Fibroblast of skin of right quadriceps (primary cell): ENCODE measurements at regions not wholly inside any gene's neighbourhood (a gene's known extent, or its start where the extent isn't known, plus 50 kb on each side); places are given as distances from the start of the nearest gene placed in this dataset.
"Not testable (repeated sequence)": the region's sequence is repeated elsewhere in the genome, so short reads cannot be mapped to it uniquely, and the experiment has no call there.

Experiments used
- DNase-seq: peaks from one replicate; pipeline ENCODE4 v3.0.0-alpha.2; 2013

GRCh38 chr4:98828801-98829200 lies 100.1 kb downstream of the EIF4E start:
- DNase-seq, result no peak

DNA sequence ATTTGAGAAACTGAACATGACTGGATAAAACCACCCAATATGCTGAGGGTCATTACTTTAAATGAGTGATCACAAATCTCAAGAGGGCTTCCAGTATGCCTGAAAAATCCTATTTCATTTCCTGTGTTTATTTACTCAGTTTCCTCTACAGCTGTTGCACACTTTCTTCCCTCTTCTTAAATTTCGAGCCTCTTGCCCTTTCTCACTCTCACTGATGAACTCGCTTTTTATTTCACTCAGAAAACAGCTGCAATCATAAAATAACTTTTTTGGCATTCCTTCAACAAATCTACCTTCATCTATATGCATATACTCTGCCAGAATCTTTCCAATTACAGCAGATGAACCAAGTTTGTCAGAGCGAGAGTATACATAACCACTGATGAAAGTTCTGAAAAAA lies 101.3 kb downstream of the EIF4E start:
- no peak for DNase-seq

GRCh38 chr4:98822144-98822543 lies 106.8 kb downstream of the EIF4E start:
- DNase-seq, result no peak

DNA sequence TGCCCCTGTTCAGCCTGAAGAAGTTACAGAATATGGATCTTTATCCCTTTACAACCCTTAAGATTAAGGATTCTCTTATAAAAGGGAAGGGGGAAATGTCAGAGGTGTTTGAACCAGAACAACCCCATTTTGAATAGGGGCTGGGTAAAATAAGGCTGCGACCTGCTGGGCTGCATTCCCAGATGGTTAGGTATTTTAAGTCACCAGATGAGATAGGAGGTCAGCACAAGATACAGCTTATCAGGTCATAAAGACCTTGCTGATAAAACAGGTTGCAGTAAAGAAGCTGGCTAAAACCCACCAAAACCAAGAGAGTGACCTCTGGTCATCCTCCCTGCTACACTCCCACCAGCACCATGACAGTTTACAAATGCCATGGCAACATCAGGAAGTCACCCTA lies 110.8 kb downstream of the EIF4E start:
- not testable (repeated sequence) for DNase-seq

GRCh38 chr4:98816816-98817215 lies 112.1 kb downstream of the EIF4E start:
- no peak for DNase-seq

- DNase-seq, result no peak
Measured at GRCh38 chr4:98816386-98816785, 112.5 kb downstream of the EIF4E start.

GRCh38 chr4:98804403-98804802 lies 124.5 kb downstream of the EIF4E start:
- no peak for DNase-seq

- DNase-seq, result no peak
Measured at GRCh38 chr4:98803251-98803650, 125.7 kb downstream of the EIF4E start.

- no peak for DNase-seq
Measured at GRCh38 chr4:98802770-98803198, 126.1 kb downstream of the EIF4E start.

GRCh38 chr4:98801259-98801725 lies 127.6 kb downstream of the EIF4E start:
- DNase-seq, result no peak

DNA sequence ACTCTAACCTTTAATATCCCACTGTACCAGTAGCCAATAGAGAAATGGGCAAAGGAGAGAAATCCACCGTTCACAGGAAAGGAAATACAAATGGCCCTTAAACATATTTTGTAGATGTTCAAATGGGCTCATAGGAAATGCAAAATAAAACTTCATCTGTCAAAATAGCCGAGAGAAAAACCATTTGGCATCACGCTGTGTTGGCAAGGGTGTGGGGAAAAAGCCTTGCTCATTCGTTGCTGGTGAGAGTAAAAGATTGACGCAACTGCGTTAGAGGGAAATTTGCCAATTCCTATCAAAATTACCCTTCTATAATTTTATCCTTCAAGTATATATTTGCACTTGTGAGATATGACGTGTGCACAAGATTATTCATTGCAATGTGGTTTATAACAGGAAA lies 131.9 kb downstream of the EIF4E start:
- DNase-seq, result no peak

GRCh38 chr4:98794565-98795205 lies 134.2 kb downstream of the EIF4E start:
- DNase-seq, result peak; percentile 2

- no peak for DNase-seq
Measured at GRCh38 chr4:98793658-98794057, 135.2 kb upstream of the TSPAN5 start.

DNA sequence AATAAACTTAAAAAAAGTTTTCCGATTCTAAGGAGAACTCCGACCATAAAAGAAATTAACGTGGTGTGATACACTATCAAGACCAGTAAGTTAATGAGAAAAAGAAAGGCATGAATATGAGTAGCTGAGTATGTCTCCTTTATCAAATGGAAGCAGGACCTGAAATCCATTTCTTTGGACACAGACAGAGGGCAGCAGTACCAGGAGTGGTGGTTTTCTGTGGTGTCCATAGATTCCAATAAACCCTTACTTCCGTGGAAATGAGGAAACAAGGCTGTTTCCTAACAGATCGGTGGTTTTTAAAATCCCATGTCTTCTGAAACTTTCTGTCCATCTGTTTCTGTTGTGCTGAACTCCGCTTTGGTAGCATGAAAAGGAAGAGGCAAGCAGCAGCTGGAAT lies 128.5 kb upstream of the TSPAN5 start:
- DNase-seq, result peak; percentile 2

- DNase-seq, result no peak
Measured at GRCh38 chr4:98784947-98785706, 126.7 kb upstream of the TSPAN5 start.

- DNase-seq, result no peak
Measured at GRCh38 chr4:98781641-98782357, 123.4 kb upstream of the TSPAN5 start.

DNA sequence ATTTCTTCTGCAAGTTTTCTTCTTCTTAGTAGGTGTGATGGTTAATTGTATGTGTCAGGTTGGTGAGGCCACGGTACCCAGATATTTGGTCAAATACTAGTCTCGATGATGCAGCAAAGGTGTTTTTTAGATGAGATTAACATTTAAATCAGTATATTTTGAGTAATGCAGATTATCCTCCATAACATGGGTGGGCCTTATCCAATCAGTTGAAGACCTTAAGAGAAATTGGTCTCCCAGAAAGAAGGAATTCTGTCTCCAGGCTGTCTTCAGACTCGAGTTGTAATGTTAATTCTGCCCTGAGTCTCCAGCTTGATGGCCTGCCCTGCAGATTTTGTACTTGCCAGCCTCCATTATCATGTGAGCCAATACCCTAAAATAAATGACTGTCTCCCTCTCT lies 122.5 kb upstream of the TSPAN5 start:
- DNase-seq, result no peak

GRCh38 chr4:98779088-98779487 lies 120.7 kb upstream of the TSPAN5 start:
- no peak for DNase-seq

DNA sequence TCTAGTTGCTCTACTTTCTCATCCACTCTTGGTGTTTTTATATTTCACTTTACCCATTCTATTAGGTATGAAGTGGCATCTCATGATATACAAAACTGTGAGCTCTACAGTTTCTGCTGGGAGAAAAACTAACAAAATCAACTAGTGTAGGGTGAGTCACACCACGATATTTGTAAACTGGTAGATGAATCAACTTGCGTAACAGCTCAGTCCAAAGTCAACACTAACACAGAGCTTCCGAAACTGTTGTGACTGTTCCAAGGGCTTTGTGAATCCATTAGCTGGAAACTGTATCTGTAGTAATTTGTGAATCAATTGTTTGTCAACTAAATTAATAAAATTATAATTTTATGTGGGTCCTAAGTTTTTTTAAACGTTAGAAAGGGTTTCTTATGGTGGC lies 119.8 kb upstream of the TSPAN5 start:
- peak; percentile 3 for DNase-seq

GRCh38 chr4:98775672-98776071 lies 117.3 kb upstream of the TSPAN5 start:
- DNase-seq, result no peak

- DNase-seq, result no peak
Measured at GRCh38 chr4:98773638-98774037, 115.2 kb upstream of the TSPAN5 start.

GRCh38 chr4:98771959-98772632 lies 113.7 kb upstream of the TSPAN5 start:
- no peak for DNase-seq

GRCh38 chr4:98765771-98766170 lies 107.4 kb upstream of the TSPAN5 start:
- no peak for DNase-seq
